ENCODE measurements at regions not wholly inside any gene's neighbourhood (a gene's known extent, or its start where the extent isn't known, plus 50 kb on each side); places are given as distances from the start of the nearest gene placed in this dataset.

DNA sequence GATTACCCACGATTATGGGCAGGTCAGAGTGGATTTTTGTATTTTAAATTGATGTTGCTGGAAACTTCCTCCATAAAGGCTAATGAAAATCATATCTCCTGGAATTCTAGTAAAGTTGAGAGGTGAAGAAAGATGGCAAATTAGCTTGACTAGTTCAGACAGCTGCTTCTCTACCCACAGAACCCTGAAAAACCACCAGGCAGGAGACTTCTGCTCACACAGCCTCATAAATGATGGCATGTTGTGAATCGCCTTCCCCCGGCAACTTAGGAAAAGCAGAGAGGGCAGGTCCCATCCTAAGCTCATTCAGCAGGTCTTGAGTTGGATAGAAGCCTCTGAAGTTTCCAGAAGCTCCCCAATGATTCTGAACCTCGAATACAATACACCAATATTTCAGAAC lies 87.6 kb upstream of the SLC7A1 start:
- TF ChIP-seq GATA2 (IDR thresholded peaks at IDR 0.05; ENCODE audit: low read depth, low read length) = no peak
- TF ChIP-seq GATA3 (IDR thresholded peaks at IDR 0.05; ENCODE audit: low read depth, low read length) = no peak
